ENCODE measurements at regions not wholly inside any gene's neighbourhood (a gene's known extent, or its start where the extent isn't known, plus 50 kb on each side); places are given as distances from the start of the nearest gene placed in this dataset.

GRCh38 chr15:69540622-69541021 is 88.0 kb downstream of the RPLP1 start:
- peaks cover 10% of the 10 kb centered on the region; the same call in 1 of the 2 replicates for H3K4me1 ChIP-seq (ENCODE audit: insufficient read depth, low read length)
- no peaks in the 10 kb centered on the region for H3K9me3 ChIP-seq (ENCODE audit: insufficient read depth, low read depth, low read length)
- WGBS = 92% methylated on average over 9 of the region's 9 CpGs
- H3K27me3 ChIP-seq (ENCODE audit: insufficient read depth, low read length) = no peaks in the 10 kb centered on the region
- H3K4me3 ChIP-seq (ENCODE audit: low read length) = no peak overlapping the region
- H3K9ac ChIP-seq (ENCODE audit: low read depth, low read length) = no peak overlapping the region
- H3K36me3 ChIP-seq (ENCODE audit: insufficient read depth, low read length) = no peaks in the 10 kb centered on the region
- H3K27ac ChIP-seq (ENCODE audit: low read depth, low read length) = no peak overlapping the region

GRCh38 chr15:69542028-69542427 is 89.4 kb downstream of the RPLP1 start:
- H3K9me3 ChIP-seq (ENCODE audit: insufficient read depth, low read depth, low read length) = no peaks in the 10 kb centered on the region
- H3K4me3 ChIP-seq (ENCODE audit: low read length) = no peak overlapping the region
- WGBS = 90% methylated on average over 7 of the region's 7 CpGs
- no peaks in the 10 kb centered on the region for H3K27me3 ChIP-seq (ENCODE audit: insufficient read depth, low read length)
- no peak overlapping the region for H3K27ac ChIP-seq (ENCODE audit: low read depth, low read length)
- no peaks in the 10 kb centered on the region for H3K36me3 ChIP-seq (ENCODE audit: insufficient read depth, low read length)
- H3K9ac ChIP-seq (ENCODE audit: low read depth, low read length) = no peak overlapping the region
- peaks cover 4% of the 10 kb centered on the region; the same call in 1 of the 2 replicates for H3K4me1 ChIP-seq (ENCODE audit: insufficient read depth, low read length)

GRCh38 chr15:69543681-69544364 is 91.2 kb downstream of the RPLP1 start:
- Histone ChIP-seq H3K4me1 (ENCODE audit: insufficient read depth, low read length) (0 out of 2 replicates have a peak, but pooled peaks cover 3% of the 10 kb centered on the region), H3K27ac (ENCODE audit: low read depth, low read length) (no peak overlapping the region), H3K9me3 (ENCODE audit: insufficient read depth, low read depth, low read length) (no peaks in the 10 kb centered on the region), H3K36me3 (ENCODE audit: insufficient read depth, low read length) (no peaks in the 10 kb centered on the region), H3K27me3 (ENCODE audit: insufficient read depth, low read length) (no peaks in the 10 kb centered on the region), H3K4me3 (ENCODE audit: low read length) (no peak overlapping the region), H3K9ac (ENCODE audit: low read depth, low read length) (no peak overlapping the region)
- WGBS = 68% methylated on average over 1 of the region's 1 CpG

GRCh38 chr15:69544365-69545113 is 91.9 kb downstream of the RPLP1 start:
- H3K4me1 ChIP-seq (ENCODE audit: insufficient read depth, low read length) = 0 out of 2 replicates have a peak, but pooled peaks cover 3% of the 10 kb centered on the region
- H3K27ac ChIP-seq (ENCODE audit: low read depth, low read length) = no peak overlapping the region
- H3K36me3 ChIP-seq (ENCODE audit: insufficient read depth, low read length) = no peaks in the 10 kb centered on the region
- no peaks in the 10 kb centered on the region for H3K9me3 ChIP-seq (ENCODE audit: insufficient read depth, low read depth, low read length)
- no peak overlapping the region for H3K4me3 ChIP-seq (ENCODE audit: low read length)
- H3K27me3 ChIP-seq (ENCODE audit: insufficient read depth, low read length) = no peaks in the 10 kb centered on the region
- 90% methylated on average over 6 of the region's 6 CpGs for WGBS
- no peak overlapping the region for H3K9ac ChIP-seq (ENCODE audit: low read depth, low read length)

- no peaks in the 10 kb centered on the region for H3K27me3 ChIP-seq (ENCODE audit: insufficient read depth, low read length)
- no peak overlapping the region for H3K4me3 ChIP-seq (ENCODE audit: low read length)
- 64% methylated on average over 3 of the region's 3 CpGs for WGBS
- H3K4me1 ChIP-seq (ENCODE audit: insufficient read depth, low read length) = 0 out of 2 replicates have a peak, but pooled peaks cover 7% of the 10 kb centered on the region
- no peak overlapping the region for H3K9ac ChIP-seq (ENCODE audit: low read depth, low read length)
- H3K36me3 ChIP-seq (ENCODE audit: insufficient read depth, low read length) = no peaks in the 10 kb centered on the region
- no peak overlapping the region for H3K27ac ChIP-seq (ENCODE audit: low read depth, low read length)
- H3K9me3 ChIP-seq (ENCODE audit: insufficient read depth, low read depth, low read length) = no peaks in the 10 kb centered on the region
Measured at GRCh38 chr15:69546182-69546581, 93.6 kb downstream of the RPLP1 start.

- 93% methylated on average over 24 of the region's 24 CpGs for WGBS
- Histone ChIP-seq H3K27ac (ENCODE audit: low read depth, low read length) (no peak overlapping the region), H3K4me3 (ENCODE audit: low read length) (no peak overlapping the region), H3K4me1 (ENCODE audit: insufficient read depth, low read length) (0 out of 2 replicates have a peak, but pooled peaks cover 7% of the 10 kb centered on the region), H3K36me3 (ENCODE audit: insufficient read depth, low read length) (no peaks in the 10 kb centered on the region), H3K27me3 (ENCODE audit: insufficient read depth, low read length) (no peaks in the 10 kb centered on the region), H3K9me3 (ENCODE audit: insufficient read depth, low read depth, low read length) (peaks cover 7% of the 10 kb centered on the region; the same call in 1 of the 2 replicates), H3K9ac (ENCODE audit: low read depth, low read length) (no peak overlapping the region)
Measured at GRCh38 chr15:69548395-69549180, 96.0 kb downstream of the RPLP1 start.

- H3K27me3 ChIP-seq (ENCODE audit: insufficient read depth, low read length) = no peaks in the 10 kb centered on the region
- no peak overlapping the region for H3K9ac ChIP-seq (ENCODE audit: low read depth, low read length)
- H3K36me3 ChIP-seq (ENCODE audit: insufficient read depth, low read length) = no peaks in the 10 kb centered on the region
- H3K27ac ChIP-seq (ENCODE audit: low read depth, low read length) = no peak overlapping the region
- peaks cover 21% of the 10 kb centered on the region; the same call in 1 of the 2 replicates for H3K4me1 ChIP-seq (ENCODE audit: insufficient read depth, low read length)
- H3K4me3 ChIP-seq (ENCODE audit: low read length) = no peak overlapping the region
- 95% methylated on average over 5 of the region's 5 CpGs for WGBS
- peaks cover 7% of the 10 kb centered on the region; the same call in 1 of the 2 replicates for H3K9me3 ChIP-seq (ENCODE audit: insufficient read depth, low read depth, low read length)
Measured at GRCh38 chr15:69551391-69552056, 98.9 kb downstream of the RPLP1 start.

- H3K4me1 ChIP-seq (ENCODE audit: insufficient read depth, low read length) = peaks cover 28% of the 10 kb centered on the region
- H3K9ac ChIP-seq (ENCODE audit: low read depth, low read length) = no peak overlapping the region
- 96% methylated on average over 10 of the region's 10 CpGs for WGBS
- H3K27me3 ChIP-seq (ENCODE audit: insufficient read depth, low read length) = no peaks in the 10 kb centered on the region
- no peaks in the 10 kb centered on the region for H3K36me3 ChIP-seq (ENCODE audit: insufficient read depth, low read length)
- peaks cover 7% of the 10 kb centered on the region; the same call in 1 of the 2 replicates for H3K9me3 ChIP-seq (ENCODE audit: insufficient read depth, low read depth, low read length)
- no peak overlapping the region for H3K4me3 ChIP-seq (ENCODE audit: low read length)
- no peak overlapping the region for H3K27ac ChIP-seq (ENCODE audit: low read depth, low read length)
Measured at GRCh38 chr15:69552057-69552815, 99.6 kb downstream of the RPLP1 start.

GRCh38 chr15:69553686-69554085 is 101.1 kb downstream of the RPLP1 start:
- Histone ChIP-seq H3K9me3 (ENCODE audit: insufficient read depth, low read depth, low read length) (peaks cover 7% of the 10 kb centered on the region; the same call in 1 of the 2 replicates), H3K27me3 (ENCODE audit: insufficient read depth, low read length) (no peaks in the 10 kb centered on the region), H3K36me3 (ENCODE audit: insufficient read depth, low read length) (no peaks in the 10 kb centered on the region), H3K27ac (ENCODE audit: low read depth, low read length) (no peak overlapping the region), H3K4me1 (ENCODE audit: insufficient read depth, low read length) (peaks cover 39% of the 10 kb centered on the region), H3K9ac (ENCODE audit: low read depth, low read length) (no peak overlapping the region), H3K4me3 (ENCODE audit: low read length) (no peak overlapping the region)
- WGBS = 93% methylated on average over 4 of the region's 4 CpGs

GRCh38 chr15:69554279-69554961 is 101.8 kb downstream of the RPLP1 start:
- H3K9me3 ChIP-seq (ENCODE audit: insufficient read depth, low read depth, low read length) = peaks cover 7% of the 10 kb centered on the region; the same call in 1 of the 2 replicates
- H3K27me3 ChIP-seq (ENCODE audit: insufficient read depth, low read length) = no peaks in the 10 kb centered on the region
- H3K36me3 ChIP-seq (ENCODE audit: insufficient read depth, low read length) = no peaks in the 10 kb centered on the region
- H3K4me1 ChIP-seq (ENCODE audit: insufficient read depth, low read length) = peaks cover 39% of the 10 kb centered on the region
- no peak overlapping the region for H3K9ac ChIP-seq (ENCODE audit: low read depth, low read length)
- H3K4me3 ChIP-seq (ENCODE audit: low read length) = no peak overlapping the region
- WGBS = 75% methylated on average over 6 of the region's 7 CpGs
- H3K27ac ChIP-seq (ENCODE audit: low read depth, low read length) = no peak overlapping the region
